GM12864 (cell line): ENCODE measurements at regions not wholly inside any gene's neighbourhood (a gene's known extent, or its start where the extent isn't known, plus 50 kb on each side); places are given as distances from the start of the nearest gene placed in this dataset.
A peak's percentile ranks its signal among the peaks of the same experiment; 100 is the strongest.

Experiments used
- DNase-seq: peaks from one replicate; pipeline ENCODE4 v3.0.0-alpha.2; 2011; ENCODE audit warnings: low read depth
- H3K4me3 ChIP-seq: 2 replicates; pipeline ENCODE4 v1.5.1; 2011; ENCODE audit warnings: mild to moderate bottlenecking, low read depth, low read length, control low read depth
- CTCF ChIP-seq: IDR thresholded peaks from 2 replicates; pipeline ENCODE4 v1.5.1; 2011; ENCODE audit warnings: low read depth, mild to moderate bottlenecking, moderate library complexity, low read length, control low read depth, inconsistent platforms; ENCODE audit errors: missing control alignments

GRCh38 chr4:44961001-44961755 lies 234.8 kb upstream of the GNPDA2 start:
- TF ChIP-seq CTCF: no peak
- H3K4me3 ChIP-seq: no peak overlapping the region
- no peak for DNase-seq

GRCh38 chr4:44931720-44932119 lies 205.4 kb upstream of the GNPDA2 start:
- no peak overlapping the region for H3K4me3 ChIP-seq
- no peak for DNase-seq
- no peak for TF ChIP-seq CTCF

- DNase-seq: no peak
- TF ChIP-seq CTCF: no peak
- H3K4me3 ChIP-seq: no peak overlapping the region
These were observed 202.4 kb upstream of the GNPDA2 start for GRCh38 chr4:44928785-44929184.

GRCh38 chr4:44927399-44928380 lies 201.3 kb upstream of the GNPDA2 start:
- peak; percentile 42 for TF ChIP-seq CTCF
- H3K4me3 ChIP-seq: no peak overlapping the region
- no peak for DNase-seq

GRCh38 chr4:44916411-44916810 lies 190.1 kb upstream of the GNPDA2 start:
- H3K4me3 ChIP-seq: no peak overlapping the region
- TF ChIP-seq CTCF: no peak
- DNase-seq: no peak

- DNase-seq: no peak
- no peak overlapping the region for H3K4me3 ChIP-seq
- no peak for TF ChIP-seq CTCF
These were observed 188.4 kb upstream of the GNPDA2 start for GRCh38 chr4:44914748-44915147.

GRCh38 chr4:44914223-44914622 lies 187.9 kb upstream of the GNPDA2 start:
- TF ChIP-seq CTCF: no peak

More at GRCh38 chr4:44914223-44914622, 187.9 kb upstream of the GNPDA2 start:
- no peak overlapping the region for H3K4me3 ChIP-seq
- DNase-seq: no peak
